Activated CD4-positive, alpha-beta T cell treated with anti-CD3 and anti-CD28 coated beads for 48 hours (primary cell): ENCODE measurements at regions not wholly inside any gene's neighbourhood (a gene's known extent, or its start where the extent isn't known, plus 50 kb on each side); places are given as distances from the start of the nearest gene placed in this dataset.
"Not testable (repeated sequence)": the region's sequence is repeated elsewhere in the genome, so short reads cannot be mapped to it uniquely, and the experiment has no call there.

Experiments used
- DNase-seq: peaks from one replicate; pipeline ENCODE4 v3.0.0-alpha.2; 2020

DNA sequence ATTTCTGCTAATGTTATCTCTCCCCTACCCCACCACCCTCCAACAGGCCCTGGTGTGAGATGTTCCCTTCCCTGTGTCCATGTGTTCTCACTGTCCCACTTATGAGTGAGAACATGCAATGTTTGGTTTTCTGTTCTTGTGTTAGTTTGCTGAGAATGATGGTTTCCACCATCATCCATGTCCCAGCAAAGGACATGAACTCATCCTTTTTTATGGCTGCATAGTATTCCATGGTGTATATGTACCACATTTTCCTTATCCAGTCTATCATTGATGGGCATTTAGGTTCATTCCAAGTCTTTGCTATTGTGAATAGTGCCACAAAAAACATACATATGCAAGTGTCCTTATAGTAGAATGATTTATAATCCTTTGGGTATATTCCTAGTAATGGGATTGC, 104.5 kb downstream of the ZNF33B start:
- not testable (repeated sequence) for DNase-seq

DNA sequence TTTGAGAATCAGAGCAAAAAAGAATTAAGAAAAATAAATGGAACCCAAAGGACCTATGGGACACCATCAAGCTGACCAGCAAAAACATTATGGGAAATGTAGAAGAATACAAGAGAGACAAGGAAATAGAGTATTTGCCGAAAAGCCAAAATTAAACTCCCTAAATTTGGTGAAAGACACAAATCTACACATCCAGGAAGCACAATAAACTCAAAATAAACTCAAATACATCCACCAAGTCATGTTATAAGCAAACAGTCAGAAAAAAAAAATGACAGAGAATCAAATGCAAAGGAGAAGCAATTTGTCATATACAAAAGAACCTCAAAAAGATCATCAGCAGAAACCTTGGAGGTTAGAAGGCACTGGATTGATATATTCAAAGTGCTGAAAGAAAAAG, 105.4 kb downstream of the ZNF33B start:
- DNase-seq, result no peak

DNA sequence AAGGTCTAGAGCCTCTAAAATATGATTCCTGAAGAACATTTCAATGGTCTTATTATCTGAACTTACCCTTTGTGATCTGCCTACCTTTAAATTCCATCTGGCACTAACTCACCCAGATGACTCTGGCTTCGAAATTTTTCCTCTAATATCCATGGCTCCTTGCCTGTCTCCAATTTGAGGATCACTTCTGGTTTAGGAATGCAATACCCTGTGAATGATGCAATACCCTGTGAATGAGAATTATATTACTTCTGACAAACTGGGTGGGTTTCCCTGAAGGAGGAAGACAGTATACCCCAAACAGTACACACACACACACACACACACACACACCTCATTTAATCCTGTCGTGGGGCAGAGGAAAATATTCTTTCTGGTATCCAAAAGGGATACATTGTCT, 115.3 kb downstream of the ZNF33B start:
- DNase-seq, result no peak

DNA sequence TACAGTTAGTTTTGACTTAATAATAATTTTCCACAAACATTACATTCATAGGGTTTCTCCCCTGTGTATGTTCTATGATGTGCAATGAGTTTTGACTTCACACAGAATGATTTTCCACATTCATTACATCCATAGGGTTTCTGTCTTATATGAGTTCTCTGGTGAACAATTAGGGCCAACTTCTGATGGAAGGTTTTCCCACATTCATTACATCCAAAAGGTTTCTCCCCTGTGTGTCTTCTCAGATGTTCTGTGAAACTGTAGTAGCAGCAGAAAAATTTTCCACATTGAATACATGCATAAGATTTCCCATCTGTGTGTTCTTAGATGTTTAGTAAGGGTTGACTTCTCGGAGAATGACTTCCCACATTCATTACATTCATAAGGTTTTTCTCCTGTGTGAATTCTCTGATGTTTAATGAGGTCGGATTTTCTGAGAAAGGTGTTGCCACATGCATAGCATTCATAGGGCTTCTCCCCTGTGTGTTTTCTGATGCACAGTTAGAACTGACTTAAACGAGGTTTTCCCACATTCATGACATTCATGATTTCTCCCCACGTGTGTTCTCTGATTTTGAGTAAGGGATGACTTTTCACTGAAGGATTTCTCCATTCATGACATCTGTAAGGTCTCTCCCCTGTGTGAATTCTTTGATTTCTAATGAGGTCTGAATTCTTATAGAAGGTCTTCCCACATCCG, 118.5 kb downstream of the ZNF33B start:
- no peak for DNase-seq

DNA sequence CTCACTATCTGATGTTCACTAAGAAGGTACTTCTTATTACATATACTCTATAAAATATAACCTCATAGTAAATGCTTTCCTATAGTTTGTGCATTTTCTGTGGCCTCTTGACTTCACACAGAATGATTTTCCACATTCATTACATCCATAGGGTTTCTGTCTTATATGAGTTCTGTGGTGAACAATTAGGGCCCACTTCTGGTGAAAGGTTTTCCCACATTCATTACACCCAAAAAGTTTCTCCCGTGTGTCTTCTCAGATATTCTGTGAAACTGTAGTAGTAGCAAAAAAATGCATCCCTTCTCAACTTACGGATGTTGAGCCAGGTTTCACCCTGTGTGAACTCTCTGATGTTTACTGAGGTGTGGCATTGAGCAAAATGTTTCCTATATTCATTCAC, 119.3 kb downstream of the ZNF33B start:
- DNase-seq, result no peak

DNA sequence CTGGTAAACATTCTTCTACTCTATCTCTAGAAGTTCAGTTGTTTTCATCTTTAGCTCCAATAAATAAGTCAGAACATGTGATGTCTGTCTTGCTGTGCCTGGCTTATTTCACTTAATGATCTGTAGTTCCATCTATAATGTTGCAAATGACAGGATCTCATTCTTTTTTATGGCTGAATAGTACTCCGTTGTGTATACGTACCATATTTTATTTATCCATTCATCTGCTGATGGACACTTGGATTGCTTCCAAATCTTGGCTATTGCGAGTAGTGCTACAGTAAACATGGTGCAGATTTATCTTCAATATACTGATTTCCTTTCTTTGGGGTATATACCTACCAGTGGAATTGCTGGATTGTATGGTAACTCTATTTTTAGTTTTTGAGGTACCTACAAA, 124.4 kb downstream of the ZNF33B start:
- no peak for DNase-seq

DNA sequence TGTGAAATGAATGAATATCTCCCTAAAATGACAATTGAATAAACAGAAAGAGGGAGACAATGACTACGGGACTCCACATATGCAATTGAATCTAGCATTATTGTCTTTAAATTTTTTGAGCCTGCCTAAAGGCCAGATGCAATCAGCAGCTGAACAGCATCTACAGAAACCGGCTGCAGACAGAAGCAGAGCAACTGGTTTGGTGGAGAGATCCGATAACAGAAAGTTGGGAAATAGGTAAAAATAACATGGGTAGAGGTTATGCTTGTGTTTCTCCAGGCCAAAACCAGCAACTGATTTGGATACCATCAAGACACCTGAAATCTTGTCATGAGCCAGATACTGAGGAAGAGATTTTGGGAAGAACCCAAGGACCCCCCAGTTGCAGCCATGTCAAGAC, 146.6 kb downstream of the ZNF33B start:
- no peak for DNase-seq

DNA sequence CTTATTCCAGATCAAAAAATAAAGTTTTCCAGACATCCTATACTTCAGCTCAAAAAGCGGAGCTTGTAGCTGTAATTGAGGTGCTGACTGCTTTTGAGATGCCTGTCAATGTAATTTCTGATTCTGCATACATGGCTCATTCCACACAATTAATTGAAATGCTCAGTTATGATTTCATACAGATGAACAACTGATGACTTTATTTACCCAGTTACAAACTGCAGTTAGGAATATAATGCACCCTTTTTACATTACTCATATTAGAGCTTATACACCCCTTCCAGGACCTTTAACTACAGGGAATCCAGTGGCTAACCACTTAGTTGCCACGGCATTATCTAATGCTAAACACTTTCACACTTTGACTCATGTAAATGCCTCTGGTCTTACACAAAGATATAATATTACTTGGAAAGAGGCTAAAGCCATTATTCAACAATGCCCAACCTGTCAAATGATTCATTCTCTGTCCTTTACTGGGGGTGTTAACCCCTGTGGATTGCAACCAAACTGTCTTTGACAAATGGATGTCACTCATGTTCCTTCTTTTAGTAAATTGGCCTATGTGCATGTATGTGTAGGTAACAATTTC, 147.3 kb downstream of the ZNF33B start:
- DNase-seq, result no peak

DNA sequence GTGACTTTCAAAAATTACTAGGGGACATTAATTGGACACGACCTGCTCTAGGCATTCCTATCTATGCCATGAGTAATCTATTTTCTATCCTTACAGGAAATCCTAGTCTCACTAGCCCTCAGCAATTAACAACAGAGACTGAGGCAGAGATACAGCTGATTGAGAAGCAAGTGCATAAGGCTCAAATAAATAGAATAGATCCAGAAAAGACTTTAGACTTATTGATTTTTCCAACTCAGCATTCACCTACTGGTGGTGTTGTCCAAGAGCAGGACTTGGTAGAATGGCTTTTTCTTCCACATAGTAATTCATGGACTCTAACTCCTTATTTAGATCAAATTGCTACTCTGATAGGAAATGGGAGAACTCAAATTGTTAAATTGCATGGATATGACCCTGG, 148.0 kb downstream of the ZNF33B start:
- no peak for DNase-seq

DNA sequence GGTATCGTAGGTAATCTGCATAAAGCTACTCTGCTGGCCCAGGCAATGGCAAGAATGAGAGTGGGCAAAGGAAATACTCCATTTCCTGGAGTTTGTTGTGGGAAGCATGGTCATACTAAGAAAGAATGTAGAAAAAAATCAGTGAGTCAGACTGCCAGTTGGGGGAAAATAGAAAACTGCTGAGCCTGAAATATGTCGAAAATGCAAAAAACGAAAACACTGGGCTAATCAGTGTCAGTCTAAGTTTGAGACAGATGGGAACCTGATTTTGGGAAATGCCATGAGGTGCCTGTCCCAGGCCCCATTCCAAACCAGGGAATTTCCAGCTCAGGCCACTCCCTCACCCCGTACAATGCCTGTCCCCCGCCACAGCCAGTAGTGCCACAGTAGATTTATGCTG, 150.0 kb downstream of the ZNF33B start:
- no peak for DNase-seq

DNA sequence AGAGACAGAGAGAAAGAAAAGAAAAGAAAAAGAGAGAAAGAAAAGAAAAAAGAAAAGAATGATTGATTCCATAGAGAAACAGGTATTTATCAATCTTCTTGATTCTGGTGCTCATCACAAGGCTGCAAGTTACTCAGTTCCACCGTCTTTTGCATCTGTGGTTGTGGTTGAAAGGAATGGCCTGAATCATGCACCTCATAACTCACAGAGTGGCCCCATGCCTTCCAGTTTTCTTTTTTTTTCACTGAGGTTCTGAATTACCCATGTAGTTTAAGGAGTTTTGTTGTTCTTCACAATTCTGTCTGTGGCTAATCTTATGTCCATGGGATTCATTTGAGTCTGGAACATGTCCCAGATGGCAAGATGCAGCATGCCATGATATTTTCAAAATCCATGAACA, 156.0 kb downstream of the ZNF33B start:
- DNase-seq, result no peak

DNA sequence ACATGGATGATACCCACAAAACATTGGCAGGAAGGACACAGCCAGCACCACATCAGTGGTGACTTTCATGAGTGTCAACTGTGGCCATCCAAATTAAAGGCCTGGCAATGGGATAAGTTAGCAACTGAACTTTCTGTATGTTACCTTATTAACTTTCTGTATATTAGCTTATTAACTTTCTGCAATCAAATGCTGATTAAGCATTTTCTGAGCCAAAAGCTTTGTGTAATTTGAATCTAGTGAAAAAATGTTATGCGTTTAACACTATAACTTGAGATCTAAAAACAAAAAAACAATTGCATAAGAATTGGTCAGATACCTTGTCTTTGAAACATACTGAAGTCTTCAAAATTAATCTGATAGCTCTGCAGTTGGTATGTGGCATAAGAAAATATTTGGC, 159.3 kb downstream of the ZNF33B start:
- no peak for DNase-seq

DNA sequence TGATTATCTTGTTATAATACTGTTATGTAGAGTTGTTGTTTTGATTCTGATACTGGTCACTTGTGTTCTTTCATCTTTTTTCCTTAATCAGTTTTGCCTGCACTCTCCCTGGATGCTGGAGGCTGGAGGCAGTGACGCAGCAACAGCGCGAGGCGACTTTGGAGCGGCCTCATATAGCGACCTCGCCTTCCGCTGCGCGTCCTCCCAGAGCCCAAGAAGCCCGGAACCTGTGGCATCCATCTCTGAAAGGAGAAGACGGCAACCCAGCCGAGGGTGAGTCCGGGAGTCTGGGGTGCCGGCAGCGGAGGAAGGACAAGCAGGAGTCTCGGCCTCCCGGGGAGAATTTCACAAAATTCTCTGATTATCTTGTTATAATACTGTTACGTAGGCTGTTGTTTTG, 161.2 kb downstream of the ZNF33B start:
- no peak for DNase-seq

DNA sequence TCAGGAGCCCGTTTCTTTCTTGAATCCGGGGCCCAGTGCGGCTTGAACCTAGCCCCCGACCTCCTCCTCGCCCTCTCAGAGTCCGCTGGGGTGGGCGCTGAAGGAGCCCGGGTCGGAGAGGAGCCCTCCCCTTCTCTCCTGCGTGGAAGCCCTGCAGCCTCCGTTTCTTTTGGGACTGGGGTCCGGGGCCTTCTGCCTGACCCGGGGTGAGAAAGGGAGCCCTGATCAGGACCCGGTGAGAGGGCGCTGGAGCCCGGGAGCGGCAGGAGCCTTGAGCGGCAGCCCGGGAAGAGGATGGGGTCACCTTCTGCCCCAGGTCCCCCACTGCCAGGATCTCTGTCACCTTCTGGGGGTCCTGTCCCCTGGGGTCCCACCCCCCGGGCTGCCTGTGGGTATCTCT, 162.3 kb downstream of the ZNF33B start:
- DNase-seq, result no peak

DNA sequence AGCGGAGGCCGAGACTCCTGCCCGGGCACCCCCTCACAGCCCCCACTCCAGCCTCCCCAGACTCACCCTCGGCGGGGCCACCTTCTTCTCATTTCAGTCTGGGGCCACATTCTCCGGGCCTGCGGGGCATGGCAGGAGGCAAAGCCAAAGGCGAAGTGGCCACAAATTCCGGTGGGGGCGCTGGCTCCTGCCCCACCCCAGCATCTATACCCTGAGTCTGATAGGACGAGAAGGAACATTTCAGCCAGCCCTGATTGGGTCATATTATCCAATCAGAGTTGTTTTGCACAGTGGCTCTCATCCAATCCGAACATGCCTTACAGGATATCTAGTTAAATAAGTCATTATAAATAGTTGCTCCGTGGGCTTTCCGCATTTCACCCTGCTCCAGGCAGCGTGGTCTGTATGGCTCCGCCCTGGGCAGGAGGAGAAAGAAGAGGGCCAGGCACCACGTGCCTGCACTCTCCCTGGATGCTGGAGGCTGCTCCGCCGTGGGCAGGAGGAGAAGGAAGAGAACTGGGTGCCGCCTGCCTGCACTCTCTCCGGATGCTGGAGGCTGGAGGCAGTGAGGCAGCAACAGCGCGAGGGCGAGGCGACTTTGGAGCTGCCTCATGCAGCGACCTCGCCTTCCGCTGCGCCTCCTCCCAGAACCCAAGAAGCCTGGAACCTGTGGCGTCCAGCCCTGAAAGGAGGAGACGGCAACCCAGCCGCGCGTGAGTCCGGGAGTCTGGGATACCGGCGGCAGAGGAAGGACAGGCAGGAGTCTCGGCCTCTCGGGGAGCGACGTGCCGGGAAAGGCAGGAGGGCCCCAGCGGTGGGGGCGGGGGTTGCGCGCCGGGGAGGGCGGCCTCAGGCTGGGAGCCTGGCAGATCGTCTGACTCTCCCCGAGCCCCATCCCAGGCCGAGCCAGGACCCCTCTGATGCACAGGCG, 162.9 kb downstream of the ZNF33B start:
- no peak for DNase-seq

DNA sequence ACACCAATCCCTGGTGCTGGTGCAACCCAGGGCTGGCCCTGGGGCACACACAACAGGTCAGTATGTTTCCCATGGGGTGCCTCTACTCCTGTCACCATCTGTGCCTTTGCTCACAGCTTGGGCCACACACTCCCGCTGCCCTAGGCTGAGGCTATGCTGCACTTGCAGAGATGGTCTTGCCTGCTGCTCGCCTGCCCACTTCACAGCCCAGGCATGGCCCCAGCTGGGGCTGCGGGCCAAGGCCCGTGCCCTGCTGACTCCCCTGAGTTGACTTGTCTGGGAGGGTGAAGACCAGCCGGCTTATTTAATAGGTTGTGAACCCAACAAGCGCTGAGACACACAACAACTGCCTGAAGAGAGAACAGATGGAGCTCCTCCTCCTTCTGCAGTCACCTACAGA, 184.1 kb downstream of the ZNF33B start:
- DNase-seq, result no peak

DNA sequence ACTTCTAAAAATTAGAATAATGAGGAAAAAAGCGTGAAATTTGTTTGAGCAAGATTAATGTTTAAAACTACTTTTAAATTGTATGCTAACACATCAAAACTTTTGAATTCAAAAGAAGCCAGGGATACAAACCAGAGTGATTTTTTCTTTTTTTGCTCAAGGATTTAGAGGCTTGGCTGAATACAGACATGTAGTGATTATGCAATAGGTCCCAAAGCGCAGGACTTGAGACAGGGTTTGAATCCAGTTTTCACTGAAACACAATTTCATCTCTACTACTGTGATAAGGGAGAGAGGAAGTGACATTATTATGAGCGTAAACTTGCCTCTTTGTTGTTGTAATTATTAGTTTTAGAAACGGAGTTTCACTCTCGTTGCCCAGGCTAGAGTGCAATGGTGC, 207.3 kb downstream of the ZNF33B start:
- no peak for DNase-seq

DNA sequence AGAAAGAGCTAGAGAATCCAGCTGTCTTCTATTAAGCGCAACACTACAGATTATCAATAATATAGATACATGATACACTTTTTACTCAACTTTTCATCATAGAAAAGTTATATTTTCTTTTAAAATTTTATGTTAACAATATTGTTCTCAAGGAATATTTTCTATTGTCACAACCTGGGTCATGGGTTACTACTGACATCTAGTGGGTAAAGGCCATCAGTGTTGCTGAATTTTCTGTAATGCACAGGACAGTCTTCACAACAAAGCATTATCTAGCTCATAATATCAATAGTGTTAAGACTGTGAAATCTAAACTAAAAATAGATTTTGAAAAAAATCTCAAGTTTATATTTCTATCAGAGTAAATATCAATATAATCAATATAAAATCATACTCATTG, 209.8 kb downstream of the ZNF33B start:
- DNase-seq, result no peak

DNA sequence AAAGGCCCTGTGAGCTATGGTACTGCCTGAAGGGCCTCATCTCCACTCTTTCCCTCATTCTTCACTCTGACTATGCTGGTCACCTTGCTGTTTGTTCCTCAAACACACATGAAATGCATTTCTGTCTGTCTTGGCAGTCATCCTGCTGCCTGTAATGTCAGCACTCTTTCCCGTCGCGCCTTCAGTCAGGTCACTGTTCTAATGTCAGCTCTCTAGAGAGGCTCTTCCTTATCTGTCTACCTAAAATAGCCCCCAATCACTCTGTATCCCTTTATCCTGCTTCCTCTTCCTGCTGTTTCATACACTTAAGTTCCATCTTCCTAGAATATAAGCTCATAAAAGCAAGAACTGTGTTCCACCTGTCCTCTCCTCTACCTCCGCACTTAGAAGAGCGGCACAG, 215.5 kb downstream of the ZNF33B start:
- no peak for DNase-seq

DNA sequence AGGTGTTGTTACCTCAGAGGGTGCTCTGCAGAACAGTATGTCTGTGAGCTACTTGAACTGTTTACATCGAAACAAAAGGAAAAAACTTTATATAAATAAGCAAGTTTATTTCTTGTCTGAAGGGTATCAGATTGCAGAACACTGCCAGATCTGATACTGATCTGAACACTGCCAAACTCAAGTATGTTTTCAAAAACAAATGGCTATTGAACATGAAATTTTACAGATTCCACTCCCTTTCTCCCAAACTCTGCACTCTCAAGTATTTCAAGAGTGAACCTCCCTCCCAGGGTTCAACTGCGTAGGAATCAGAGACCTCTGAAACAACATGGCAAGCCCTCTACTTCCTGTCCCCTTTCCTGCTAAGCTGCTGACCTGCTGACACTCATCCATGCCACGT, 216.6 kb downstream of the ZNF33B start:
- DNase-seq, result no peak

DNA sequence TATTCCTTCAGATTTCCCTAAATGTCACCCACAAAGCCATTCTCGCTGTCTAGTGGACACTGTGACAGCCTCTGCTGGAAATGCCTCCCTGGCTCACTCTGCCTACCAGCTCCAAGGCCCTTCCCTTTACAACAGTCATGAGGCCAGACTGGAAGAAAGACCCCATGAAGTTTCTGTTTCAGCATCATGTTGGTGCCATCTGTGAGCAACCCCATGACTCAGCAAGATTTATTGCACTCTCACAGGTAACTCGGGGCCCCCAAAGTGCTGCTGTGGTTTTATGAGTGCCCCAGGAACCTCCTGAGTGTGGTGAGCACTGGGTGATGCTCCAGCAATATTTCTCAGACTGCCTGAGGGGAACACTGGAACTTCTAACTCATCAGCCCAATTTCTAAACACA, 218.6 kb downstream of the ZNF33B start:
- no peak for DNase-seq

DNA sequence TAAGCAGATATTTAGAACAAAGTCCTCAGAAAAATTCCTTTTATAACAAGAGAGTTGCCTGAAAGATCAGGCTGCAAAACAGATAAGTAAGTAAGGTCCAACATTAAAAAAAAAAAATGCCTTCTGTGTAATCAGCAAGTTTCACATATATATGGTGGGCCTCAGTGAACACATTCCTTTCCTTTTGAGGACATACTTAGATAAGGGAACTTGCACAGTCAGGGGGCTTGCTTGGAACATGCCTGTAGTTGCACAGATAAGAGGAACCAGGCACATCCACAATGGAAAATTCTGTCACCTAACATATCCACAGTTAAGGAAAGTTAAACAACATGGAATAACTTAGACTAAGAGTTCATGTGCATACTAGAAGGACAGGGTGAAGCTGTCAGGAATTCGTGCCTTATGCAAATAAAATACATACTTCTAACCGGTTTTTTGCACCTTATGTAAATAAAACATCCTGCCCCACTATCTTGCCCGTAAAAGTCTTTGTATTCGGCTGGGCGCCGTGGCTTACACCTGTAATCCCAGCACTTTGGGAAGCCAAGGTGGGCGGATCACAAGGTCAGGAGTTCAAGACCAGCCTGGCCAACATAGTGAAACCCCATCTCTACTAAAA, 257.3 kb downstream of the ZNF33B start:
- DNase-seq, result no peak

DNA sequence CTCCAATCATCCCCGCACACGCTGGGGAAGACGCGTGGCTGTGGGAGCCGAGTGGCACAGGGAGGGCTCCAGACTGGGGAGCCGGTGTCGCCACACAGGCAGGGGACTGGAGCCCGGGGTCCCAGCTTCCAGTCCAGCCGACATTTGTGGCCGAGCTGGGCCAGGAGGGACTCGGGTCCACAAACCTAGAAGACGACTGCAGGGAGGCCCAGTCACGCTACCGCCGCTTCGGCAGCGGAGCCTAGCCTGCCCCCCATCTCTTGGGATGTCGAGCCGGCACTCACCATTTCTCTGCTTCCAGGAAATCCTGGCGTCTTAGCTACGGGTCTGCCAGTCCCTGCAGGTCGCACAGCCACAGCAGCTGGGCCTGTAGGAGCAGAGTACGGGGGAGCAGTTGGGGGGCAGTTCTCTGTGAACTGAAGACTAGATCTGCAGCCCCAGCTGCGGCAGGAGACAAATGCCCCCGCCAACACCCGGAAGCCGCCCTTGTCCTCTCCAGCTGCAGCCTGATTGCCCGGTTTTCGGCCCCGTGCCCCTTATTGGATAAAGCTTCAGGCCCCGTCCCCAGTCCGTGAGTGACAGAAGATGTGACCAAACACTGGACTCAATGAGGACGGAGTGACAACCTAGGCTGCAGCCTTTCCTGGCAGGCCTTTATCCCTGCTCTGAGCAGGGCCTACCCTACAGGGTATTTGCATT, 270.7 kb downstream of the ZNF33B start:
- peak; percentile 28 for DNase-seq
